Putamen (tissue), 1 donor: ENCODE measurements at regions not wholly inside any gene's neighbourhood (a gene's known extent, or its start where the extent isn't known, plus 50 kb on each side); places are given as distances from the start of the nearest gene placed in this dataset.

ENCODE experiments used
- DNase-seq: peaks from one replicate; pipeline ENCODE4 v3.0.0-alpha.2; 2016; ENCODE audit warnings: low spot score

DNA sequence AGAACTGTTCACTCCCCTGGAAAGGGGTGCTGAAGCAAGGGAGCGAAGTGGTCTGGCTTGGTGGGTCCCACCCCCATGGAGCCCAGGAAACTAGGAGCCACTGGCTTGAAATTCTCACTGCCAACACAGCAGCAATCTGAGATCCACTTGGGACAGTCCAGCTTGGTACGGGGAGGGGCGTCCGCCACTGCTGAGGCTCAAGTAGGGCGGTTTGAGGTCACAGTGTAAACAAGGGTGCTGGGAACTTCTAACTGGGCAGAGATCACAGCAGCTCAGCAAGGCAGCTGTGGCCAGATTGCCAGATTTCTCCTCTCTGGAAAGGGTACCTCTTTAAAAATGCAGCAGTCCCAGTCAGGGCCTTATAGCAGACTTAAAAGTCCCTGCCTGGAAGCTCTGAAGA is 53.9 kb upstream of the GALNTL6 start:
- DNase-seq: no peak

- no peak for DNase-seq
These were observed 61.7 kb upstream of the GALNTL6 start for GRCh38 chr4:171751538-171751937.

DNA sequence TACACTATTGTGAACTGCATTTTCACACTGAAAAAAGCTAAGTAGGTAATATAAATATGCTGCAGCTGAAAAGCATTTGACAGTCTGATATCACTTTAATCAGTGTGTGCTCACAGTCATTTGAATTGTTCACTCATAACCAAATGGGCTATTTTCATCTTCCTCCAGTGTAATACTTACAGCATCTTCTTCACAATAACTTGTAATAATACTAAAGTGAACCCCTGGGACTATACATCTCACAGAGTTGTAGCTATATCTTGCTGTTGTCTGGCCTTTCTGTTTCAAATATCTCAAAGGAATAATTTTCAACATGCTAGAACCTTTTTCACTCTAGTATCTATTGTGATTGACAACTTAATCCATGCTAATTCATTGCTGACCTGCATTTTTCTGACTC is 66.8 kb upstream of the GALNTL6 start:
- no peak for DNase-seq

- DNase-seq: no peak
These were observed 70.8 kb upstream of the GALNTL6 start for GRCh38 chr4:171742436-171742835.

- DNase-seq: no peak
These were observed 86.0 kb upstream of the GALNTL6 start for GRCh38 chr4:171727185-171727584.

DNA sequence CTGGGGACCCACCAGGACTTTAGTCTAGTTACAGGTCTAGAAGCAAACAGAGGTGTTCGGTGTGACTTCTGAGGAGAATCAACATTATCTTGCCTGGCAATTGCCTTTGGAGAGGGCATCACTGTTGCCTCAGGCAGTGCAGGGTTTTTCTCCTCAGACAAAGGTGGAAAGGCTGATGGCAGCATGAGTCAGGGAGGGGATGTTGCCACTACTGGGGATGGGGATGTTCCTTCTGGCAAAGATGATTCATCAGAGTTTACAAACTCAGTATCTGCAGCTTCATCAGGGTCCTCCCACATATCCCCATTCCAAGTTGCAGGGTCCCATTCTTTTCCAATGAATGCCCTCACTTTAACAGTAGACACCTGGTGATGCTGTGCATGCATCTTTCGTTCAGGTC is 91.3 kb upstream of the GALNTL6 start:
- no peak for DNase-seq

DNA sequence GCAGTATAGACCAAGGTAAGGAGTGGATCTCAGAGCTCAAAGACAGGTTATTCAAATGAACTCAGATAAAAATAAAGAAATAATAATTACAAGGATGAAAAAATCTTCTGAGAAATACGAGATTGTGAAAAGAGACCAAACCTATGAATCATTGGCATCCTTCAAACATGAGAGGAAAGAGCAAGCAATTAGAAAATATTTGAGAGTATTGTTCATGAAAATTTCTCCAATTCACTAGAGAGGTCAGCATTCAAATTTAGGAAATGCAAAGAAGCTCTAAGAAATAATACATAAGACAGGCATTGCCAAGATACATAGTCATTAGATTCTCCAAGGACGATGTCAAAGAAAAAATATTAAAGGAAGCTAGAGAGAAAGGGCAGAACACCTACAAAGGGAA is 93.5 kb upstream of the GALNTL6 start:
- no peak for DNase-seq

- no peak for DNase-seq
These were observed 94.5 kb upstream of the GALNTL6 start for GRCh38 chr4:171718665-171719064.

GRCh38 chr4:171718069-171718468 is 95.1 kb upstream of the GALNTL6 start:
- DNase-seq: no peak

GRCh38 chr4:171717231-171717741 is 95.9 kb upstream of the GALNTL6 start:
- no peak for DNase-seq

DNA sequence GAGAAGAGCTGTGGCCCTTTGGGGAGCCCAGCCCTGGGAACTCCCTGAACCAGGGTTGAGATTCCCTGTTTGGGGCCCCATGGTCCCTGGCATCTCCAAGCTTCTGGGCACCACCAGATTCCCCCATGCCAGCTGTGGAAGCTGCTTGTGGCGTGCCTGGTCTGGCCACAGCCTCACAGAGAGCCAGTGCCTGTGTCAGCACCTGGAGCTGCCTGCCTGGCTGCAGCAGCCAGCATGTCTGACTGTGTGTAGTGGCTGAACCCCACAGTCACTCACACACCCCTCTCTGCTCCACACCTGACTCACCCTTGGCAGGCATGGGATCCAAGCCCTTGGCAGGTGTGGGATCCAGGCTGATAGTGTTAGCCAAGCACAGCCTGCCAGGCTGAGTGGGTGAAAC is 97.2 kb upstream of the GALNTL6 start:
- DNase-seq: no peak

DNA sequence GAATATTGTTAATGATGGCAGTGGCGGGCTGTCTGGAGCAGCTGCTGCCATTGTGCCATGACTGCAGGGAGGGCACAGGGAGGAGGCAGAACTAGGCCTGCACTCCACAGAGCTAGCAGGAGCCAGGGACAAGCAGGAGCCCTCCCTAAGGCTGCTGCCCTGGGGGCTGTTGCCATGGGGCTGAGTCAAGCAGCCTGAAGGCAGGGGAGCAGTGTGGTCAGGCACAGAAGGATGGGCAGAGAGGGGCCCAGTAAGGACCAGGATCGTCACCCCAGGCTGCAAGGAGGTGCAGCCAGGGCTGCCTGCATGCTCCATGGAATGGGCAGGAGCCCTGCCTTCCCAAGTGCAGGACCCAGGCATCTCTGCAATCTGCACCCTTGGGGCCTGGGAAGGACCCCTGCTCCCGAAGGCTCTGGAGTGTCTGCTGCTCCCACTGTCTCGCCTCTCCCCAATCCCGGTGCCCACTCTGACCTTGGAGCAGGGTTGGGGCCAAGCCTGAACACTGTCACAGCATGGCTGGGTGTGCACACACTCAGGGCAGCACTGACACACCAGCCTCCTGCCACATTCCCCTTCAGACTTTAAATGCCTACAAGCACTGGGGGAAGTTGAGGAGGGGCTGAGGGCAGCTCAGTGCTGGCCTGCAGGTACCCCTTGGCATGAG is 98.3 kb upstream of the GALNTL6 start:
- no peak for DNase-seq

GRCh38 chr4:171710743-171711142 is 102.5 kb upstream of the GALNTL6 start:
- no peak for DNase-seq

DNA sequence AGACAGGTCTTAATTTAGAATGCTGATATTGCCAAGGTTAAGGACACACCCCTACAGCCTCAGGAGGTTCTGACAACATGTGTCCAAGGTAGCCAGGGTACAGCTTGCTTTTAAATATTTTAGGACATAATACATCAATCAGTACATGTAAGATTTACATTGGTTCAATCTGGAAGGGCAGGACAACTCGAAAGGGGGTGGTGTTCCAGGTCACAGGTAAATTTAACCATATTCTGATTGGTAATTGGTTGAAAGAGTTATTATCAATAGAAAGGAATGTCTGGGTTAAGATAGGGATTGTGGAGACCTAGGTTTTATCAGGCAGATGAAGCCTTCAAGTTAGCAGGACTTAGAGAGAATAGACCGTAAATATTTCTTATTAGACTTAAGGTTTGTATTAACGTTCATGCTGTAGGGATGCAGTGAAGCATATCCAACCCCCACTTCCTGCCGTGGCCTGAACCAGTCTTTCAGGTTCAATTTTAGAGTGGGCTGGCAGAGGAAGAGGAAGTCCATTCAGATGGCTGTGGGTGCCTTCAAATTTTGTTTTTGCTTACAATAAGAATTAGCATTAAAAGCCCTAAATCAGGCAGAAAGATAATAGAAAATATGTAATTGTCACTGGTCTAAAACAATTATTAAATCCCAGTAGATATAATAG is 136.5 kb upstream of the GALNTL6 start:
- no peak for DNase-seq

GRCh38 chr4:171674781-171675180 is 138.4 kb upstream of the GALNTL6 start:
- no peak for DNase-seq

GRCh38 chr4:171668403-171668802 is 144.8 kb upstream of the GALNTL6 start:
- DNase-seq: no peak

GRCh38 chr4:171667906-171668305 is 145.3 kb upstream of the GALNTL6 start:
- DNase-seq: no peak

DNA sequence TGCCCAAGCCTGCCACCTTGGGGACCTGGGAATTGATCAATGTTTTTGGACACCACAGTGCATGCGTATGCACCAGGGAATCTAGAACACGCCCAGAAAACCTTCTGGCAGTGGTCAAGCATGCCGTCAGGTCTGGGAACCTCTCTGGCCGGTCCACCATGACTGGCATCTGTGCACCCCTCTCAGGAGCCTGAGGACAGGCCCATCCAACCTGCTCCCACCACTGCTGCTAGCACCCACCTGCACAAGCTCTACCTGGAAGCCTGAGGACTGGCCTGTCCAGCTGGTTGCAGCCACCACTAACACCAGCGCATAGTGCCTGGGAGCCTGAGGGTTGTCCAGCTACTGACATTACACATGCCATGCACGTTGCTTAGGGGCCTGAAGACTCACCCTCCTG is 162.1 kb upstream of the GALNTL6 start:
- no peak for DNase-seq

DNA sequence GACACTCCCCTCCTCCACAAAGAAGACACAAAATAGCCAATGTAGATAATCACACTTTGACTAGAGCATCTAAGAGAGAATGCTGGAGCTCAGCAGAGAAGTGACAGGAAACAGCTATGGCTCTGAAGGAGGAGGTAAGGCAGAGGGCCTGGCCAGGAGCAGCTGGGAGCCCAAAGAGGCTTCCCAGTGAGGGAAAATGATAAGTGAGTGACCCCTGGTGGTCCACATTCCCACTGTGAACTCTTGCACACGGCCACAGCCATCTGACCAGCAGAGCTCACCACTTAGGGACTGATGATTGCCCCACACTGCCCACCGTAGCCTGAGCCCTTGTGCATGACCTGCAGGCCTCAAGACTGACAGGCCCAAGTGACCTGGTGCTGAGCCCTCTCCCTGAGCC is 162.7 kb upstream of the GALNTL6 start:
- no peak for DNase-seq

DNA sequence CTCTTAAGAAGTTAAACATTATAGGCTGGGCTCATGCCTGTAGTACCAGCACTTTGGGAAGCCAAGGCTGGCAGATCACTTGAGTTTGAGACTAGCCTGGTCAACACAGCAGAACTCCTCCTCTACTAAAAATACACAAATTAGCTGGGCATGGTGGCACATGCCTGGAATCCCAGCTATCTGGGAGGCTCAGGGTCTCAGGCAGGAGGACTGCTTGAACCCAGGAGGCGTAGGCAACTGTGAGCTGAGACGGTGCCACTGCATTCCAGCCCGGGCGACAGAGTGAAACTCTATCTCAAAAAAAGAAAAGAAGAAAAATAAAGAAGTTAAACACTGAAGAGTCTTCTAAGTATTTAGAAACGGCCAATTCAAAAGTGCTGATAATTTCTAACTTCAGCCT is 164.3 kb upstream of the GALNTL6 start:
- DNase-seq: no peak

GRCh38 chr4:171646984-171647383 is 166.2 kb upstream of the GALNTL6 start:
- no peak for DNase-seq

- DNase-seq: no peak
These were observed 168.7 kb upstream of the GALNTL6 start for GRCh38 chr4:171644430-171645057.

DNA sequence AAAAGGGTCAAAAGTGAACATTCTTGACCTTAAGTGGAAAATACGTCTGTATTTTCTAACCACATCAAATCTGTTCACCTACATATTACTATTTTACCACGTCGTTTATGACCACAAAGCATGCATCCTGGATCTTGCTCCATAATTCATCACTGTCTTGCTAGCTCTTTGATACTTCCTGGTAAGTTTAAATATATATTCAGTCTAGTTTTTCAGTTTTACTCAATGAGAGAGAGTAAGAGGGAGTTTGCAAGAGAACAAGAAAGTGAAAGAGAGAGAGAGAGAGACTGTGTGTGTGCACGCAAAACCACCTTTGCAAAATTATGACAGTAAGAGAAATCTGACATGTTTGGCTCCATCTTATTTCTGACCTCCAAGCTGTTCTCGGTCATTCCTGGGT is 173.7 kb upstream of the GALNTL6 start:
- DNase-seq: no peak
